GM23338 (cell line): ENCODE measurements at regions not wholly inside any gene's neighbourhood (a gene's known extent, or its start where the extent isn't known, plus 50 kb on each side); places are given as distances from the start of the nearest gene placed in this dataset.

Experiments used
- ATAC-seq: fragments of 200-7000 bp; cut with Tn5 transposase; 3 replicates; pipeline ENCODE4 v1.9.1; 2020
- DNase-seq: peaks from one replicate; pipeline ENCODE4 v3.0.0-alpha.2; 2015; ENCODE audit warnings: low spot score
- H2AFZ ChIP-seq: fragments of 200-600 bp; sonication (generic); 2 replicates; pipeline ENCODE4 v1.8.0; 2016; ENCODE audit warnings: antibody characterized with exemption, mild to moderate bottlenecking, moderate library complexity
- H3F3A ChIP-seq: fragments of 200-600 bp; sonication (generic); replicated peaks from 2 replicates; pipeline ENCODE4 v1.8.0; 2017; ENCODE audit warnings: antibody characterized with exemption, mixed run types, low read depth
- H3K27ac ChIP-seq: fragments of 200-600 bp; sonication (generic); 2 replicates; pipeline ENCODE4 v1.6.1; 2016; ENCODE audit warnings: low read depth
- H3K27me3 ChIP-seq: fragments of 200-600 bp; sonication (generic); 2 replicates; pipeline ENCODE4 v1.8.0; 2016; ENCODE audit warnings: mild to moderate bottlenecking, mixed run types, moderate library complexity; ENCODE audit not compliant: insufficient read depth
- H3K36me3 ChIP-seq: fragments of 200-600 bp; sonication (generic); 2 replicates; pipeline ENCODE4 v1.8.0; 2016; ENCODE audit warnings: mild to moderate bottlenecking; ENCODE audit not compliant: insufficient read depth
- H3K4me1 ChIP-seq: fragments of 200-600 bp; sonication (generic); 2 replicates; pipeline ENCODE4 v1.8.0; 2016; ENCODE audit warnings: mild to moderate bottlenecking, moderate library complexity; ENCODE audit not compliant: insufficient read depth
- H3K4me2 ChIP-seq: fragments of 200-600 bp; sonication (generic); 2 replicates; pipeline ENCODE4 v1.7.1; 2017; ENCODE audit warnings: mixed run types
- H3K4me3 ChIP-seq: fragments of 200-600 bp; sonication (generic); 2 replicates; pipeline ENCODE4 v1.6.1; 2016; ENCODE audit warnings: mixed run types
- H3K79me2 ChIP-seq: fragments of 200-600 bp; sonication (generic); replicated peaks from 2 replicates; pipeline ENCODE4 v1.8.0; 2017; ENCODE audit warnings: mild to moderate bottlenecking; ENCODE audit not compliant: insufficient read depth
- H3K9me2 ChIP-seq: fragments of 200-600 bp; sonication (generic); 2 replicates; pipeline ENCODE4 v1.8.0; 2017; ENCODE audit not compliant: insufficient read depth
- H4K20me1 ChIP-seq: fragments of 200-600 bp; sonication (generic); replicated peaks from 2 replicates; pipeline ENCODE4 v1.8.0; 2017; ENCODE audit warnings: mild to moderate bottlenecking; ENCODE audit not compliant: insufficient read depth
- H3K27ac Mint-ChIP-seq: 2 replicates; pipeline ENCODE4 v1.8.0; 2020; ENCODE audit warnings: inconsistent platforms, mild to moderate bottlenecking, moderate library complexity, mixed read lengths
- H3K27me3 Mint-ChIP-seq: 3 replicates; pipeline ENCODE4 v1.8.0; 2022; ENCODE audit warnings: low read depth, mild to moderate bottlenecking, moderate library complexity, mixed read lengths, inconsistent platforms; ENCODE audit not compliant: insufficient read depth, poor library complexity
- H3K36me3 Mint-ChIP-seq: 3 replicates; pipeline ENCODE4 v1.8.0; 2021; ENCODE audit warnings: low read depth, mild to moderate bottlenecking, inconsistent platforms, moderate library complexity, mixed read lengths
- H3K4me1 Mint-ChIP-seq: 3 replicates; pipeline ENCODE4 v1.8.0; 2020; ENCODE audit warnings: mild to moderate bottlenecking, inconsistent platforms, mixed read lengths
- H3K4me3 Mint-ChIP-seq: 3 replicates; pipeline ENCODE4 v1.8.0; 2021; ENCODE audit warnings: moderate library complexity, mild to moderate bottlenecking, inconsistent platforms, mixed read lengths
- H3K9me3 Mint-ChIP-seq: 3 replicates; pipeline ENCODE4 v1.8.0; 2020; ENCODE audit warnings: moderate library complexity, mild to moderate bottlenecking, inconsistent platforms, mixed read lengths
- CREB1 ChIP-seq: fragments of 250-450 bp; sonication (Bioruptor Pico); IDR thresholded peaks from 2 replicates; pipeline ENCODE4 v1.5.0; 2020; ENCODE audit warnings: low read depth, mild to moderate bottlenecking, moderate library complexity
- EZH2 ChIP-seq: fragments of 200-600 bp; sonication (generic); IDR thresholded peaks from one replicate; pipeline ENCODE4 v1.8.0; 2017; ENCODE audit warnings: antibody characterized with exemption, mild to moderate bottlenecking, low read depth; ENCODE audit not compliant: unreplicated experiment
- EZH2phosphoT487 ChIP-seq: fragments of 200-600 bp; sonication (generic); IDR thresholded peaks from one replicate; pipeline ENCODE4 v1.8.1; 2018; ENCODE audit warnings: antibody characterized with exemption; ENCODE audit not compliant: unreplicated experiment
- POLR2AphosphoS5 ChIP-seq: IDR thresholded peaks from 2 replicates; pipeline ENCODE4 v1.6.1; 2016; ENCODE audit warnings: antibody characterized with exemption, low read depth
- STAT1 ChIP-seq: IDR thresholded peaks from one replicate; pipeline ENCODE4 v1.6.1; 2016; ENCODE audit warnings: antibody characterized with exemption; ENCODE audit not compliant: unreplicated experiment
- ZNF114 ChIP-seq: fragments of 250-450 bp; sonication (Bioruptor Pico); IDR thresholded peaks from 2 replicates; pipeline ENCODE4 v1.5.0; 2020; ENCODE audit warnings: mild to moderate bottlenecking, moderate library complexity
- ZNF331 ChIP-seq: fragments of 250-450 bp; sonication (Bioruptor Pico); IDR thresholded peaks from 2 replicates; pipeline ENCODE4 v1.5.0; 2020; ENCODE audit warnings: low read depth, mild to moderate bottlenecking, moderate library complexity
- TF ChIP-seq, protein P1 (sequence below): fragments of 250-450 bp; sonication (Bioruptor Pico); IDR thresholded peaks from 2 replicates; pipeline ENCODE4 v1.5.0; 2020; ENCODE audit warnings: mild to moderate bottlenecking, moderate library complexity
- TF ChIP-seq, protein P2 (sequence below): IDR thresholded peaks from 2 replicates; pipeline ENCODE4 v1.6.1; 2016; ENCODE audit warnings: antibody characterized with exemption
- TF ChIP-seq, protein P3 (sequence below): IDR thresholded peaks from one replicate; pipeline ENCODE4 v1.6.1; 2018; ENCODE audit warnings: antibody characterized with exemption; ENCODE audit not compliant: unreplicated experiment

DNA sequence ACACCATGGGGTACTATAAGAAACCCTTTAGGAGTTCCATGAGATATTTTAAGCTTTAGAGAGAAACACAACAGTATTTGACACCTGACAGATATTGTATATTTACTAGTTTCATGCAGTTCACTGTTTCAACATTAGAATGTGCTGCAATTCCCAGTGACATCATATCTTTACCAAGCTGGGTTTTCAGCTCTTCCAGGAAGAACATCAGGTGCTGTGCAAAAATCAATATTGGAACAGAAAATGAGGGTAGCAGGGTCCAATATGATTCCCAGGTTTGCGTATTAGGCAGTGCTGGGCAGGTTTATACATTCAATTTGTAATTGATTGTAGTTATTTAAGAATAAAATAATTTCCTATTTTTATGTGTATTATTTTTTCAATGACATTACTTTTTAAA lies 500.0 kb upstream of the EPHA7 start:
- H3K27ac Mint-ChIP-seq = no peak overlapping the region
- H3K36me3 Mint-ChIP-seq = no peaks in the 10 kb centered on the region; the same call in 2 of the 3 replicates
- Histone ChIP-seq H4K20me1 (no peaks in the 10 kb centered on the region), H3K9me2 (no peaks in the 10 kb centered on the region; the same call in 1 of the 2 replicates), H3K27ac (no peak overlapping the region), H3K4me3 (no peak overlapping the region), H2AFZ (no peak overlapping the region), H3K36me3 (no peaks in the 10 kb centered on the region), H3K4me1 (0 out of 2 replicates have a peak, but pooled peaks cover 9% of the 10 kb centered on the region), H3K4me2 (no peak overlapping the region), H3K27me3 (no peaks in the 10 kb centered on the region), H3F3A (no peaks in the 10 kb centered on the region), H3K79me2 (no peaks in the 10 kb centered on the region)
- DNase-seq = no peak
- H3K27me3 Mint-ChIP-seq = peaks cover 2% of the 10 kb centered on the region
- no peaks in the 10 kb centered on the region for H3K9me3 Mint-ChIP-seq
- H3K4me1 Mint-ChIP-seq = peaks cover 5% of the 10 kb centered on the region; the same call in 2 of the 3 replicates
- ATAC-seq = no peak
- TF ChIP-seq, protein P1, sequence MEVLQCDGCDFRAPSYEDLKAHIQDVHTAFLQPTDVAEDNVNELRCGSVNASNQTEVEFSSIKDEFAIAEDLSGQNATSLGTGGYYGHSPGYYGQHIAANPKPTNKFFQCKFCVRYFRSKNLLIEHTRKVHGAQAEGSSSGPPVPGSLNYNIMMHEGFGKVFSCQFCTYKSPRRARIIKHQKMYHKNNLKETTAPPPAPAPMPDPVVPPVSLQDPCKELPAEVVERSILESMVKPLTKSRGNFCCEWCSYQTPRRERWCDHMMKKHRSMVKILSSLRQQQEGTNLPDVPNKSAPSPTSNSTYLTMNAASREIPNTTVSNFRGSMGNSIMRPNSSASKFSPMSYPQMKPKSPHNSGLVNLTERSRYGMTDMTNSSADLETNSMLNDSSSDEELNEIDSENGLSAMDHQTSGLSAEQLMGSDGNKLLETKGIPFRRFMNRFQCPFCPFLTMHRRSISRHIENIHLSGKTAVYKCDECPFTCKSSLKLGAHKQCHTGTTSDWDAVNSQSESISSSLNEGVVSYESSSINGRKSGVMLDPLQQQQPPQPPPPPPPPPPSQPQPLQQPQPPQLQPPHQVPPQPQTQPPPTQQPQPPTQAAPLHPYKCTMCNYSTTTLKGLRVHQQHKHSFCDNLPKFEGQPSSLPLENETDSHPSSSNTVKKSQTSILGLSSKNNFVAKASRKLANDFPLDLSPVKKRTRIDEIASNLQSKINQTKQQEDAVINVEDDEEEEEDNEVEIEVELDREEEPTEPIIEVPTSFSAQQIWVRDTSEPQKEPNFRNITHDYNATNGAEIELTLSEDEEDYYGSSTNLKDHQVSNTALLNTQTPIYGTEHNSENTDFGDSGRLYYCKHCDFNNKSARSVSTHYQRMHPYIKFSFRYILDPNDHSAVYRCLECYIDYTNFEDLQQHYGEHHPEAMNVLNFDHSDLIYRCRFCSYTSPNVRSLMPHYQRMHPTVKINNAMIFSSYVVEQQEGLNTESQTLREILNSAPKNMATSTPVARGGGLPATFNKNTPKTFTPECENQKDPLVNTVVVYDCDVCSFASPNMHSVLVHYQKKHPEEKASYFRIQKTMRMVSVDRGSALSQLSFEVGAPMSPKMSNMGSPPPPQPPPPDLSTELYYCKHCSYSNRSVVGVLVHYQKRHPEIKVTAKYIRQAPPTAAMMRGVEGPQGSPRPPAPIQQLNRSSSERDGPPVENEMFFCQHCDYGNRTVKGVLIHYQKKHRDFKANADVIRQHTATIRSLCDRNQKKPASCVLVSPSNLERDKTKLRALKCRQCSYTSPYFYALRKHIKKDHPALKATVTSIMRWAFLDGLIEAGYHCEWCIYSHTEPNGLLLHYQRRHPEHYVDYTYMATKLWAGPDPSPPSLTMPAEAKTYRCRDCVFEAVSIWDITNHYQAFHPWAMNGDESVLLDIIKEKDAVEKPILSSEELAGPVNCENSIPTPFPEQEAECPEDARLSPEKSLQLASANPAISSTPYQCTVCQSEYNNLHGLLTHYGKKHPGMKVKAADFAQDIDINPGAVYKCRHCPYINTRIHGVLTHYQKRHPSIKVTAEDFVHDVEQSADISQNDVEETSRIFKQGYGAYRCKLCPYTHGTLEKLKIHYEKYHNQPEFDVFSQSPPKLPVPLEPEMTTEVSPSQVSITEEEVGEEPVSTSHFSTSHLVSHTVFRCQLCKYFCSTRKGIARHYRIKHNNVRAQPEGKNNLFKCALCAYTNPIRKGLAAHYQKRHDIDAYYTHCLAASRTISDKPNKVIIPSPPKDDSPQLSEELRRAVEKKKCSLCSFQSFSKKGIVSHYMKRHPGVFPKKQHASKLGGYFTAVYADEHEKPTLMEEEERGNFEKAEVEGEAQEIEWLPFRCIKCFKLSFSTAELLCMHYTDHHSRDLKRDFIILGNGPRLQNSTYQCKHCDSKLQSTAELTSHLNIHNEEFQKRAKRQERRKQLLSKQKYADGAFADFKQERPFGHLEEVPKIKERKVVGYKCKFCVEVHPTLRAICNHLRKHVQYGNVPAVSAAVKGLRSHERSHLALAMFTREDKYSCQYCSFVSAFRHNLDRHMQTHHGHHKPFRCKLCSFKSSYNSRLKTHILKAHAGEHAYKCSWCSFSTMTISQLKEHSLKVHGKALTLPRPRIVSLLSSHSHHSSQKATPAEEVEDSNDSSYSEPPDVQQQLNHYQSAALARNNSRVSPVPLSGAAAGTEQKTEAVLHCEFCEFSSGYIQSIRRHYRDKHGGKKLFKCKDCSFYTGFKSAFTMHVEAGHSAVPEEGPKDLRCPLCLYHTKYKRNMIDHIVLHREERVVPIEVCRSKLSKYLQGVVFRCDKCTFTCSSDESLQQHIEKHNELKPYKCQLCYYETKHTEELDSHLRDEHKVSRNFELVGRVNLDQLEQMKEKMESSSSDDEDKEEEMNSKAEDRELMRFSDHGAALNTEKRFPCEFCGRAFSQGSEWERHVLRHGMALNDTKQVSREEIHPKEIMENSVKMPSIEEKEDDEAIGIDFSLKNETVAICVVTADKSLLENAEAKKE (CRISPR knock-in tag) = no peak
- TF ChIP-seq, protein P2, sequence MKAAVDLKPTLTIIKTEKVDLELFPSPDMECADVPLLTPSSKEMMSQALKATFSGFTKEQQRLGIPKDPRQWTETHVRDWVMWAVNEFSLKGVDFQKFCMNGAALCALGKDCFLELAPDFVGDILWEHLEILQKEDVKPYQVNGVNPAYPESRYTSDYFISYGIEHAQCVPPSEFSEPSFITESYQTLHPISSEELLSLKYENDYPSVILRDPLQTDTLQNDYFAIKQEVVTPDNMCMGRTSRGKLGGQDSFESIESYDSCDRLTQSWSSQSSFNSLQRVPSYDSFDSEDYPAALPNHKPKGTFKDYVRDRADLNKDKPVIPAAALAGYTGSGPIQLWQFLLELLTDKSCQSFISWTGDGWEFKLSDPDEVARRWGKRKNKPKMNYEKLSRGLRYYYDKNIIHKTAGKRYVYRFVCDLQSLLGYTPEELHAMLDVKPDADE = no peak
- TF ChIP-seq, protein P3, sequence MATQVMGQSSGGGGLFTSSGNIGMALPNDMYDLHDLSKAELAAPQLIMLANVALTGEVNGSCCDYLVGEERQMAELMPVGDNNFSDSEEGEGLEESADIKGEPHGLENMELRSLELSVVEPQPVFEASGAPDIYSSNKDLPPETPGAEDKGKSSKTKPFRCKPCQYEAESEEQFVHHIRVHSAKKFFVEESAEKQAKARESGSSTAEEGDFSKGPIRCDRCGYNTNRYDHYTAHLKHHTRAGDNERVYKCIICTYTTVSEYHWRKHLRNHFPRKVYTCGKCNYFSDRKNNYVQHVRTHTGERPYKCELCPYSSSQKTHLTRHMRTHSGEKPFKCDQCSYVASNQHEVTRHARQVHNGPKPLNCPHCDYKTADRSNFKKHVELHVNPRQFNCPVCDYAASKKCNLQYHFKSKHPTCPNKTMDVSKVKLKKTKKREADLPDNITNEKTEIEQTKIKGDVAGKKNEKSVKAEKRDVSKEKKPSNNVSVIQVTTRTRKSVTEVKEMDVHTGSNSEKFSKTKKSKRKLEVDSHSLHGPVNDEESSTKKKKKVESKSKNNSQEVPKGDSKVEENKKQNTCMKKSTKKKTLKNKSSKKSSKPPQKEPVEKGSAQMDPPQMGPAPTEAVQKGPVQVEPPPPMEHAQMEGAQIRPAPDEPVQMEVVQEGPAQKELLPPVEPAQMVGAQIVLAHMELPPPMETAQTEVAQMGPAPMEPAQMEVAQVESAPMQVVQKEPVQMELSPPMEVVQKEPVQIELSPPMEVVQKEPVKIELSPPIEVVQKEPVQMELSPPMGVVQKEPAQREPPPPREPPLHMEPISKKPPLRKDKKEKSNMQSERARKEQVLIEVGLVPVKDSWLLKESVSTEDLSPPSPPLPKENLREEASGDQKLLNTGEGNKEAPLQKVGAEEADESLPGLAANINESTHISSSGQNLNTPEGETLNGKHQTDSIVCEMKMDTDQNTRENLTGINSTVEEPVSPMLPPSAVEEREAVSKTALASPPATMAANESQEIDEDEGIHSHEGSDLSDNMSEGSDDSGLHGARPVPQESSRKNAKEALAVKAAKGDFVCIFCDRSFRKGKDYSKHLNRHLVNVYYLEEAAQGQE = no peak
- no peak for TF ChIP-seq CREB1
- TF ChIP-seq STAT1 = no peak
- no peak for TF ChIP-seq EZH2phosphoT487
- TF ChIP-seq ZNF331 (CRISPR knock-in tag) = no peak
- TF ChIP-seq ZNF114 (CRISPR knock-in tag) = no peak
- no peak for TF ChIP-seq POLR2AphosphoS5
- no peak for TF ChIP-seq EZH2
- no peak overlapping the region for H3K4me3 Mint-ChIP-seq
